ENCODE measurements at regions not wholly inside any gene's neighbourhood (a gene's known extent, or its start where the extent isn't known, plus 50 kb on each side); places are given as distances from the start of the nearest gene placed in this dataset.

GRCh38 chr13:90532861-90533492 is 814.5 kb upstream of the MIR17HG start:
- DNase-seq (ENCODE audit: low read depth): no peak

- no peak for DNase-seq (ENCODE audit: low read depth)
Measured at GRCh38 chr13:90533866-90534265, 813.6 kb upstream of the MIR17HG start.

- DNase-seq (ENCODE audit: low read depth): no peak
Measured at GRCh38 chr13:90534617-90535370, 812.7 kb upstream of the MIR17HG start.

- no peak for DNase-seq (ENCODE audit: low read depth)
Measured at GRCh38 chr13:90535421-90535820, 812.1 kb upstream of the MIR17HG start.

- no peak for DNase-seq (ENCODE audit: low read depth)
Measured at GRCh38 chr13:90538063-90538462, 809.4 kb upstream of the MIR17HG start.

- no peak for DNase-seq (ENCODE audit: low read depth)
Measured at GRCh38 chr13:90541346-90541745, 806.1 kb upstream of the MIR17HG start.

- DNase-seq (ENCODE audit: low read depth): no peak
Measured at GRCh38 chr13:90542959-90543505, 804.5 kb upstream of the MIR17HG start.

- DNase-seq (ENCODE audit: low read depth): no peak
Measured at GRCh38 chr13:90545070-90545840, 802.2 kb upstream of the MIR17HG start.

- no peak for DNase-seq (ENCODE audit: low read depth)
Measured at GRCh38 chr13:90547272-90547790, 800.2 kb upstream of the MIR17HG start.

- DNase-seq (ENCODE audit: low read depth): no peak
Measured at GRCh38 chr13:90551253-90551652, 796.2 kb upstream of the MIR17HG start.

GRCh38 chr13:90552702-90553101 is 794.8 kb upstream of the MIR17HG start:
- DNase-seq (ENCODE audit: low read depth): no peak

- no peak for DNase-seq (ENCODE audit: low read depth)
Measured at GRCh38 chr13:90553159-90553558, 794.3 kb upstream of the MIR17HG start.

GRCh38 chr13:90557626-90558025 is 789.9 kb upstream of the MIR17HG start:
- no peak for DNase-seq (ENCODE audit: low read depth)

- DNase-seq (ENCODE audit: low read depth): no peak
Measured at GRCh38 chr13:90562443-90562842, 785.0 kb upstream of the MIR17HG start.

- no peak for DNase-seq (ENCODE audit: low read depth)
Measured at GRCh38 chr13:90564096-90564495, 783.4 kb upstream of the MIR17HG start.

GRCh38 chr13:90564566-90564965 is 782.9 kb upstream of the MIR17HG start:
- no peak for DNase-seq (ENCODE audit: low read depth)

- DNase-seq (ENCODE audit: low read depth): no peak
Measured at GRCh38 chr13:90565985-90566713, 781.3 kb upstream of the MIR17HG start.

- DNase-seq (ENCODE audit: low read depth): no peak
Measured at GRCh38 chr13:90568165-90568564, 779.3 kb upstream of the MIR17HG start.

GRCh38 chr13:90576067-90576466 is 771.4 kb upstream of the MIR17HG start:
- no peak for DNase-seq (ENCODE audit: low read depth)

GRCh38 chr13:90577726-90578125 is 769.8 kb upstream of the MIR17HG start:
- DNase-seq (ENCODE audit: low read depth): no peak

- DNase-seq (ENCODE audit: low read depth): no peak
Measured at GRCh38 chr13:90585392-90585791, 762.1 kb upstream of the MIR17HG start.

Data from CMK (cell line).